ENCODE measurements at regions not wholly inside any gene's neighbourhood (a gene's known extent, or its start where the extent isn't known, plus 50 kb on each side); places are given as distances from the start of the nearest gene placed in this dataset.

DNA sequence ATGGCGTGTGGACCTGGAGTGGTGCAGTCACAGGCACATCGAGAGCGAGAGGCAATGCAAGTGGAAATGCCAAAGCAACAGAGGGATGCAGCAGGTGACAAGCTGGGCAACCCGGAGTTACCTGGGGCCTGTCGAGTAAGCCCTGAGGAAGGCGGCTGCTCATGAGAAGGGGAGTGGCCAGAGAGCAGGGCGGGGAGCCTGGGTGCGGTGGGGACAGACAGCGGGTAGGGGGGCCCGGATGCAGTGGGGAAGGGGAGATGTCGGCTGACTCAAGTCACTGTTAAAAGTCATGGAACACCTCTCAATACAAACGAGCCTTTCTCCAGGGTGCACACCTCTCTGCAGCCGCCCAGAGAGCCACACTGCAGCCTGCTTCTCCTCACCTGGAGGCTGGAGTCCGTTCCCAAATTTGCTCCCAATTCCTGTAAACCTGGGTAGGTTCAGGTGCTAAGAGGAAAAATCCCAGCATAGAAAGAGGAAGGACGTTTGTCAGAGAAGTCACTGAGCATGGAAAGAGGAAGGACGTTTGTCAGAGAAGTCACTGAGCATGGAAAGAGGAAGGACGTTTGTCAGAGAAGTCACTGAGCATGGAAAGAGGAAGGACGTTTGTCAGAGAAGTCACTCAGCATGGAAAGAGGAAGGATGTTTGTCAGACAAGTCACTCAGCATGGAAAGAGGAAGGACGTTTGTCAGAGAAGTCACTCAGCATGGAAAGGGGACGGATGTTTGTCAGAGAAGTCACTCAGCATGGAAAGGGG, 71.7 kb upstream of the TWIST2 start:
- TF ChIP-seq, protein P1, sequence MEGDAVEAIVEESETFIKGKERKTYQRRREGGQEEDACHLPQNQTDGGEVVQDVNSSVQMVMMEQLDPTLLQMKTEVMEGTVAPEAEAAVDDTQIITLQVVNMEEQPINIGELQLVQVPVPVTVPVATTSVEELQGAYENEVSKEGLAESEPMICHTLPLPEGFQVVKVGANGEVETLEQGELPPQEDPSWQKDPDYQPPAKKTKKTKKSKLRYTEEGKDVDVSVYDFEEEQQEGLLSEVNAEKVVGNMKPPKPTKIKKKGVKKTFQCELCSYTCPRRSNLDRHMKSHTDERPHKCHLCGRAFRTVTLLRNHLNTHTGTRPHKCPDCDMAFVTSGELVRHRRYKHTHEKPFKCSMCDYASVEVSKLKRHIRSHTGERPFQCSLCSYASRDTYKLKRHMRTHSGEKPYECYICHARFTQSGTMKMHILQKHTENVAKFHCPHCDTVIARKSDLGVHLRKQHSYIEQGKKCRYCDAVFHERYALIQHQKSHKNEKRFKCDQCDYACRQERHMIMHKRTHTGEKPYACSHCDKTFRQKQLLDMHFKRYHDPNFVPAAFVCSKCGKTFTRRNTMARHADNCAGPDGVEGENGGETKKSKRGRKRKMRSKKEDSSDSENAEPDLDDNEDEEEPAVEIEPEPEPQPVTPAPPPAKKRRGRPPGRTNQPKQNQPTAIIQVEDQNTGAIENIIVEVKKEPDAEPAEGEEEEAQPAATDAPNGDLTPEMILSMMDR (conservative IDR thresholded peaks at IDR 0.05; ENCODE audit: low read length), result no peak
- no peak for TF ChIP-seq EZH2phosphoT487 (IDR thresholded peaks at IDR 0.05; ENCODE audit: borderline replicate concordance, low read depth, low read length)

All from OCI-LY7 (cell line).